Stimulated activated CD4-positive, alpha-beta T cell treated with anti-CD3 and anti-CD28 coated beads, Interleukin-1b, Interleukin-23, amount 100 ng/mL, for 4 hours (primary cell): ENCODE measurements at regions not wholly inside any gene's neighbourhood (a gene's known extent, or its start where the extent isn't known, plus 50 kb on each side); places are given as distances from the start of the nearest gene placed in this dataset.

ENCODE experiments used
- DNase-seq, 2 donors: peaks; one replicate each; pipeline ENCODE4 v3.0.0-alpha.2; 2020; ENCODE audit warnings: low read depth in 2 of 2

- DNase-seq = no peak
These were observed 343.4 kb downstream of the BCAT1 start for GRCh38 chr12:24605466-24605865.

DNA sequence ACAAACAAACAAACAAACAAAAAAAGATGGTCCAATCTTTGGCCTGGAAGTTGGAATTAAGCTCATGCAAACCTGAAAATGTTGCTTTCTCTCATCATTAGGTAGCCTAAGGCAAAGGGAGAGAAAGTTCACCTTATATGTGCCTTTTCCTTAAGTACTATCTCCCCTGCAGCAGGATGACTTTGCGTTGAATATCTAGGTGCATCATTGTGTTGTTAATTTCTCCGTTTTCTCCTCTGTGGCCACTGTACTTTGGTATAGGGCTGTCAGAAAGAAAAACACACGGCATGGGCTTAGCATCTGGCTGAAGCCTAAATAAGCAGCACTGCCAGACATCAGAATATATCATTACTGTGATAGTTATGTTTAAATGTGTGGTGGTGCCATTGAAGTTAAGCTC lies 345.5 kb downstream of the BCAT1 start:
- no peak for DNase-seq

GRCh38 chr12:24600996-24601395 lies 347.9 kb downstream of the BCAT1 start:
- DNase-seq = no peak

DNA sequence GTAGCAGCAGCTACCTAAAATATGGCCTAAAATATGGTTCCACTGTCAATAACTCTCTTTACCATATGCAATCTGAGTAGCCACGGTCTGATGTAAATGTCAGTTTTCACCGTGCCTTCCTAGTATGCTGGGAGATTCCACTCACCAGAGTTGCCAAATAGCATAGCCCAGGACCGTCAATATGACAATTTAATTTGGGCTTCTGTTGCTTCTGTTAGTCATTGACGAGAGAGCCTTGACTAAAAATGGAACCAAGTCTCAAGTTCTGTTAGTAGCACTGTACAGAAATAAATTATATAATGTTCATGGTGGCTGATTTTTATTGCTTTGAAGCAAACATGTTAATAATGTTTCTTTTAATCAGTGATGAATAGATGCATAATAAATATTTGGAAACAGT lies 348.4 kb downstream of the BCAT1 start:
- no peak for DNase-seq

GRCh38 chr12:24599736-24600135 lies 349.2 kb downstream of the BCAT1 start:
- no peak for DNase-seq

GRCh38 chr12:24597580-24597979 lies 351.3 kb downstream of the BCAT1 start:
- DNase-seq = no peak

DNA sequence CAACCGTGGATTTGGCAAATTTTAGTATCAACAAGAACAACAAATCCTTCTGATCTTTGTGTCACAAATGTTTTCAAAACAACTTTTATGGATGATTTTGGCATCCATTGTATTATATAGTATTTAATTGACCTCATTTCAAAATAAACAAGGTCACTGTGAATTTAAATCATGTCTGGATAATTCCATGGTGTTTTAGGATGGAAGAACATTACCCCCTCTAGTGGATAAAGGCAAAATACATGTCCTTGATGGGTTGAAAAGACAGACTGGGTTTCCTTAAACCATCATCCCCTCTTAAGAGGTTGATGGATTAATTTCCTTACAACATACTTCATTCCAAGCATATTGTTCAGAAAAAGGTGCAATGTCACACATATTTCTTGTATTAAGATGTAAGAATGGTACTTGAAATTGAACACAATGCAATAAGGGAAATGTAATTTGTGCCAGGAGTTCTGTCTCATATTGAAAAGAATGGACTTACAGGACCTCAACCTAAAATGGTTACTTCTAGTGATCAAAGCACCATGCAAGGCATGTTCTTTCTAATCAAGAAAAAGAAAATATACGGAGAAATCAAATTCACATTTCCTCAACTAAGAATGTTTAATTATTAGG lies 352.0 kb downstream of the BCAT1 start:
- no peak for DNase-seq

- DNase-seq = no peak
These were observed 353.2 kb downstream of the BCAT1 start for GRCh38 chr12:24595652-24596235.

- DNase-seq = no peak
These were observed 357.0 kb downstream of the BCAT1 start for GRCh38 chr12:24591715-24592440.

GRCh38 chr12:24591079-24591626 lies 357.7 kb downstream of the BCAT1 start:
- no peak for DNase-seq

DNA sequence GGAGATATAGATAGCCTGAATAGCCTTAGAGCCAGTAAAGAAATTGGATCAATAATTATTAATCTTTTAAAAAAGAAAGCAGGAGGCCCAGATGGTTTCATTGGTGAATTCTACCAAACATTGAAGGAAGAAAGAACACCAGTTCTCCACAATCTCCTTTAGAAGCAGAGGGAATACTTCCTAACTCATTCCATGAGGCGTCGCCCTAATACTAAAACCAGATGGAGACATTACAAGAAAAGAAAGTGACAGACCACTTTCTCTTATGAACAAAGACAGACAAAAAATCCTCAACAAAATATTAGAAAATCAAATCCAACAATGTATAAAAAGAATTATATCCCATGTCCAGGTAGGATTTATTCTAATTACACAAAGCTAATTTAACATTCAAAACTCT lies 362.6 kb downstream of the BCAT1 start:
- DNase-seq = no peak

- no peak for DNase-seq
These were observed 364.7 kb downstream of the BCAT1 start for GRCh38 chr12:24584032-24584675.

- DNase-seq = no peak
These were observed 365.8 kb downstream of the BCAT1 start for GRCh38 chr12:24582954-24583601.

DNA sequence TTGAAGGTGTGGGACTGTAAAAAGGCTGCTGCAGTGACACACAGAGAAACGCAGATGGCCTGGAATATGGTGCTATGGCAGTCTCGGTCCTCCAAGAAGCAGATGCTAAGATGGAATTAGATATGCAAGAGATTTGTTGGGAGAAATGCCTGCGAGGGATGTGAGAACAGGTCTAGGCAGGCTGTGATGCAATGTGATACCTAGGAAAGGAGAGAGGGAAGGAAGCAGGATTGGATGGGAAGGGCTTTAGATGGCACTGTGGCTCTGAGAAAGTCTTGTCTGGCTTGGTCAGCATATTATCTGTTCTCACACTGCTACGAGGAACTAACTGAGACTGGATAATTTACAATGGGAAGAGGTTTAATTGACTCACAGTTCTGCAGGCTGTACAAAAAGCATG lies 374.4 kb downstream of the BCAT1 start:
- no peak for DNase-seq

GRCh38 chr12:24573621-24574020 lies 375.3 kb downstream of the BCAT1 start:
- DNase-seq = no peak

GRCh38 chr12:24565300-24565699 lies 383.6 kb downstream of the BCAT1 start:
- DNase-seq = no peak

DNA sequence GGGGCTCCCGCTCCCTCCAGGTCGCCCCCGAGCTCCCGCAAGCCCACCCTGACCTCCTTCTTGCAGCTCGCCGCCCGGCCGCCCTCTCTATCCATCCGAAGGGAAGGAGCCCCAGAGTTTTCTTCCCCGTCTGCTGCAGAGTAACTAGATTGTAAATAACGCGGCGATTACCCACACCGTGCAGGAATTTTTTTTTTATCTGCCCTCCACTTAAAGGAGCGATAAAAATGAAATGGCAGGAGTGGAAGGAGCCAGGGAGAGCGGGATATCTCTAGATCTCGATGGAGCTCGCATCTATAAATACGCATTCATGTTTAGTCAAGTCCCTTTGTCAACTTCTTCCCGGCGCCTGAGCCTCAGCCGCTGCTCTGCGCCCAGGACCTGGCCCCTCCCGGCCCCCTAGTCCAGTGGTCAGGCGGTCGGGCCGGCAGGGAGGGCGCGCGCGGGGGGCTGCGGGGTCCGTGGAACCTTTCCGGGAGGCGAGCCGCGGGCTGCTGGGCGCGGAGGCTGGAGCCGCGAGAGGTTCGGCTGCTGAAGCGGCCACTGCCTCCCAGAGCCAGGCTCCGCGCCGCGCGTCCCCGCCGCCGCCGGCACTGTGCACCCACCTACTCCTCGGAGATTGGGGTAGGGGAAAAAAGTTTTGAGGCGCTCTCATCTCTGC lies 386.0 kb downstream of the BCAT1 start:
- DNase-seq = no peak

GRCh38 chr12:24561882-24562770 lies 386.8 kb downstream of the BCAT1 start:
- no peak for DNase-seq

GRCh38 chr12:24561411-24561871 lies 387.5 kb downstream of the BCAT1 start:
- DNase-seq = no peak

DNA sequence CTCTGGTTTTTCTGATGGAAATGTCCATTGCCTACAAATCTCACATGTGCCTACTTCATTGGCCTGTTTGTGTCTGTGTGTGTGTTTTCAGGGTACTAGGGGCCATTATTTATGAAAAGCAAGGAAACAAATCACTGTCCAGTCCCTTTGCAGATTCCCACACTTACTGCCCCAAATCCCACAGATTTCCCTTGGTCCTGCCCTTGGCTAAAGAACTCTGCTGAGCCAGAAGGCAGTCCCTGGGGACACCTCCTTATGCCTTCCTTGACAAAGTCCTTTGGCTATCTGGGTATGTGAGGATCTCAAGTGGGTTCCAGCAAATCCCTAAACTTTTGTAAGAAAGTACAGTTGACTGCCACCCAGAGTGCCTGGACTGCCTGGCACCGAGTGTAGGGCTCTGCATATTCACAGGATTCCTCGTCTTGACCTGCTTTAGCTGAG lies 388.1 kb downstream of the BCAT1 start:
- no peak for DNase-seq
